ENCODE measurements at regions not wholly inside any gene's neighbourhood (a gene's known extent, or its start where the extent isn't known, plus 50 kb on each side); places are given as distances from the start of the nearest gene placed in this dataset.
A peak's percentile ranks its signal among the peaks of the same experiment; 100 is the strongest.

DNA sequence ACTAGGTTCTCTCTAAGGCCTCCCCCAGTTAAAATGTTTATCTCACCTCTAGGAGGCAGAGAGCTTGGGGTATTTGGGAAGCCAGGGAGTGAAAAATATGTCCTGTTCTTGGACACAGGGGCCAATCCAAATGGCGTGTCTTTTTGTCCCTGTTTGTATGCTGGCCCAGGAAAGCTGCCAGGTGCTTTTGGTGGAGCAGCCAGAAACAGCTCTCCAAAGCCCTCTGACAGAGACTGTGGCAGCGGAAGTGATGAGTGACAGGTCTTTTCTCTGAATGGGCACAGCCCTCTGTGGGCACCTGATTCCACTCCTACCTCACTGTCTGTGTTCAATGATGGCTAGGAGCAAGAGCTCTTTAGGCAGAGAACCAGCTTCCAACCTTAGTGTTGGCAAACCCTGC lies 106.4 kb upstream of the KIRREL3 start:
- DNase-seq: no peak

DNA sequence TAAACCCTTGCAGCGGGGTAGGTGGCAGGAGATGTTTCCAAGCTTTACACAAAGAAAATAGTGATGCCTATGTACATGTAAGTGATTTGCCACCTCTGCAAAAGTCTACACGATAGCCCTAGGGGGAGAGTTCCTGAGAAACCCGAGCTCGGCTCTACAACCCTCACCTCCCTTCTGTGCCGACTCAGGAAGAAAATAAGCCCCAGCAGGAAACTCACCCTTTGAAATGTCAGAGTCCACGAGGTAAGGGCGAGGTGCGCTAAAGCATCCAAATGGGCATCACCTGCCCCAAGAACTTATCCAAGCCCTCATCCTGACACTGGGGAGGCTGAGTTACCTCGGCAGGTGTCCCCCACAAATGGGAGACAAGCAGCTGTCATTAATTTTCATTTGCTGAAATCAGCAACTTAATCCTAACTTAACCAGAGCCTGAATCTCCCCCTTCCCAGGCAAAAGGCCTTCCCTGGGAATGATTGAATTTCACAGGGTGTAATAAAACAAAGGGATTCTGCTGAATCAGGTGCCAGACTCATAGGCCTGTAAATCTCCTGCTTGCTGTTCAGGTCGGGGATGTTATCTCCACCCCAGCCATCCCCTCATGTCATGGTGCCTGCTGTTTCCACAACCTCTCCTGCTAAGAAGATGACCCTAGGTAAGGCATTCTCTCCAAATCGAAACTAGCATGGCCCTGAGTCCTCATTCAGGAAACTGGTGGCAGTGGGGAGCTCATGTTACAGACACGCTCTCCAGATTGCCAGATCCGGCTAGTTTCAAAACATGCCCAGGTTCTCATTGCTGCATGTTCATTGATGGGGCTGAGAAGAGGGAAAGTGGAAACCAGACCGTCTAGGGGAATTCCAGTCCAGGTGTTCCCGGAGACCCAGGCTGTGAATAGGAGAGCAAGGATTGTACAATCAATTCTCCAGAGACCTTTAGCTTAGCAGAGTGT lies 105.3 kb upstream of the KIRREL3 start:
- DNase-seq: no peak

DNA sequence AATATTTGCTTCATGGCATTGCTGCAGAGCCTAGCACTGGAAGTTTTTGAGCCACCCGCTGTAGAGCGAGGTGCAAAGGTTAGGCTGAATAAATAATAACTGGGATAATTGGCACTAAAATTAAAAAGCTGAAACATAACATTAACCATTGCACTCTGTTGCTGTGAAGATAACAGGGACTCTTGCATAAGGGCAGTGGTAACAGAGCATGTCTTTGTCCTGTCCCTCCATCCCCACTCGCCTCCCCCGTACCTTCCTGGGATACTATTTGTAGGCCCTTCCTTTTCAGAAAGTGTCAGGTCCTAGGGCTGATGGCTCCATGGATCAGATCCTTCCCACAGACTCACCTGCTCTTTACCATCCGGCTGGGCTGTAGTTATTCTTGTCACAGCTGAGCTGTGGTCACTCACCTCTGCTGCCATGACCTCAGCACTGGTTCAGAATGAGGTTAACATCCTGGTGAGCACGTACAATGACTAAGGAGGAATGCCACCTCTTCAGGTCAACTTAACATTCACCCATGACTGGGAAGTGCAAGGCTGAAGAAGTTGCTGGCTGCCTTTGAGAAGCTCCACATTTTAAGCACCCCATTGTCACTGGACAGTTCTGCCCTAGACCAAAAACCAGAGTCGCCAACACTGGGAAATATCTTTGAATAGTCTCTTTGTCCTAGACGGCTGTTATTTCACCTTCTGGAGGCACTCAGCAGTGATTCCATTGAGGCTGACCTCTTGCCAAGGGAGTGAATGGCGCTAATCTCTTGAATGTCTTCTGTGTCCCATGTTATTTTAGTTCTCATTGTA lies 103.2 kb upstream of the KIRREL3 start:
- DNase-seq: no peak

DNA sequence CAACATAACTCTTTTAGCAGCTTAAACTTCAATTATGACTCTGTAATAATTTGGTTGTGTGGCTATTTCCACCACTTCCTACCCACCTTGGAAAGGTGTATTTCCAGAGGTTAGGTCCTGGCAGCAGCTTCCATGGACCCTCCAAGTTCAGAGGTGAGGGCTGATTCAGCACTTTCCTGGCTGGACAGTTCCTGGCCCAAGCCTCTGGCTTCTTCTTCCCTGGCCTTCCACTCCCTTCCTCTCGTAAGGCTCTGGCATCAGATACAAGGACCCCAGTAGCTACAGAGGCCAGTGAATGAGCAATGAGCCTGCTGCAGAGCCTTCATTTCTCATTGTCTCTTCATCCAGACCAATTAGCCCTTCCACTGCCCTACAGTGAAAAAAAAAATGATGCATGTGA lies 98.1 kb upstream of the KIRREL3 start:
- no peak for DNase-seq

DNA sequence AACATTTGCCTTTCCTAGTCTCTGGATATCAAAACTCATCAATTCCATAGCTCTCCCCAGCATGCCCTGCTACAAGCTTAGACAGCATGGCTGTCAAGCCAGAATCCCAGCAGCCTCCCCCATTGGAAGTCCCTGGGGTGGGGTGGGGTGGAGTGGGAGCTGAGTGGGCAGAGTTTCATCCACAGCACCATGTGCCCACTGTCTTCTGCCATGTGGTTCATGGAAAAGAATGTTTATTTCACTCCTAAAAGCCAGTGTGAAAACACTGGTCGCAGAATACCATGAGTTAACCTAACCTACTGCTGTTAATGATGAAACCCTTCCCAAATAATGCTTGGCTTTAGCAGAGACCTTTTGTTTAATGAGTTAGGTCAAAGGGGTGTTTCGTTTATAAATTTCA lies 80.2 kb upstream of the KIRREL3 start:
- DNase-seq: no peak

DNA sequence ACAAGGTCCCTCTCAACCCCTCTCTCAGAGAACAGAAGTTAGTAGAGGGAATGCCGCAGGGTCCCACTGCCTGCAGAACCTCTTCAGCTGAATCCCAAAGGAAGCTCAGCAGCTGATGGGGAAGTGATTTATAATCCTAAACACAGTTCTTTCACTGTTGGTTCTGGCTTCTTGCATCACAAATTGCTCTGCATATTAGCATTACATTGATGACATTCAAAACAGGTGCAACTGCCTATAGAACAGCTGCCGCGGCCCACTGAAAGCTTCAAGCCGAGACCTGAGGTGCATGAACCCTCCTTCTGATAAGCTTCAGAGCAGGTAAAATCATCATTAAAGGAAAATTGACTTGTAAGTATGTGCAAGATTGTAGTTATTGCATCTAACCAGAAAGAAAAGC lies 75.2 kb upstream of the KIRREL3 start:
- DNase-seq: no peak

DNA sequence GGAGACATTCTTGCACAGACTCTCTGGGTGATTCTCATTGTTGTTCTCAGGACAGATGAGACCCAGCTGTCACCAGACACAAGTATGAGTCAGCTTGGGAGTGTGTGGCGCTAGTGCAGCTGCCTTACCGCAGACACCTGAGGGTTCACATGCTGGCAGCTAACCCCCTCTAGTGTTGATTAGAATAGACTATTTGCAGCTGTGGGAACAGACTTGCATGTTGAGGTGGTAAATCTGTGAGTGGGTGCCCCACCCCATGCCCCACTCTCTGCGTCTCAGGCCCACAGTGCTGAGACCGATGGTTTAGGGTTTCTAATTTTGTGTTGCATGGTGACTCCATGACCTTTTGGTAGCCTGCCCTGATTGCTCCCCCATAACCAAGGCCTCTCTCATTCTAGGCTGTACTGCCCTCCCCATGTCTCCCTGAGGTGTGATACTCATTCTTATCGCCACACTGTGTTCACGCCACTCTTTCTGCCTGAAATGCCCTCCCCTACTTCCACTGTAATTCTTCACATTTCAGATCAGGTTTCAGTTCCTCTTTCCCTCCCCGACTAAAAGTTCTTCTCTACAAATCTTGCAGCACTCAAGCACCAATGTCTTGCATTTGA lies 73.7 kb upstream of the KIRREL3 start:
- DNase-seq: peak; percentile 5

DNA sequence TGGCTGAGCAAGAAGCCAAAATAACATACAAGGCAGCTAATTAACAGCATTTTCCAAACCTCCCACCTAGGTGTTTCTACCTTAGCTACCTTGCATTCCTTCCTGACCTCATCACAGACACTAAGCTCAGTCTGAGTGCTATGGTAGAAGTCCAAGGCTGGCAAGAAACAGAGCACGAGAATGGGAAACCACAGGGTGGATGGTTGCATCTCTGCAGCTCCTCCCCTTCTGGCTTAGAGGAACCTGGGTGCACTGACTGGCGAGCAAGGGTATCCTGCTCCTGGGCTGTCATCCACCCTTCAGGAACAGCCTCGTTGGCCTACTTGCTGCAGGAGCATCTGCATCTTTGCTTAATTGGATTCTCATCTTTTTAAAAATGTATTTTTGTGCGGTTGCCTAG lies 73.1 kb upstream of the KIRREL3 start:
- DNase-seq: no peak

DNA sequence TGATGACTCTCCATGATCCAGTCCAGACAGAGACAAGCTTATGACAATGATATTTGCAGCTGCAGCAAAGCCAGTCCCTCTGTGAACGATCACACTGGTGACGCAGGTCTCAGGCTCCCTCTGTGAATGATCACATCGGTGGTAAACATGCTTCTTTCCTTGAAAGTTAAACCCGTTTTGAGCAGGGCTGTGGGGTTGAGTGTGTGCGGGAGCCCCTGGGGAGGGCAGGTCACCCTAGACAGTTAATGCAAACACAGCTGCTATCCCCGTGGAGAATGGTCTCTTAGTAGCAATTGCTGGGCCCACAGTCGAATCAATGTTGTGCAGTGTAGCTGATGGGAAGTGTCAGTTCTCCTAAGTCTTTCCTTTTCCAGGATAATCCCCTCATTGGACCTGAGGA lies 71.0 kb upstream of the KIRREL3 start:
- no peak for DNase-seq

DNA sequence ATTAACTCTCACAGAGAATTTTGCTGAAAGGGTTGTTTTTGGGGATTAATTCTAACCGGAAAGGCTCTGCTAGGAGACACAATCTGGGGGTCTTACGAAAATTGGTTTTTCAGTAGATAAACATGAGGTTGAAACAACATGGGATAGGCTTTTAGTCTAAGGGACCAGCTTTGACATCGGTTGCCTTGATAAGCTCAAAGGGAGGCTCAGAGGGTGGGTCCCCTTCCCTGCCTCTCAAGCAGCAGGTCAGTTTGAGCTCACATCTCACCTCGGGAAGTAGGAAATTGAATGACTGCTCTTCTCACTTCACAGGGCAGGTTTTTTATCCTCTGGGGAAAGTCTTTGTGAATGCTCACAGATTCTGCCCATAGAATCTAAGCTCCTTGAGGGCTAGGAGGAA lies 70.2 kb upstream of the KIRREL3 start:
- DNase-seq: no peak

DNA sequence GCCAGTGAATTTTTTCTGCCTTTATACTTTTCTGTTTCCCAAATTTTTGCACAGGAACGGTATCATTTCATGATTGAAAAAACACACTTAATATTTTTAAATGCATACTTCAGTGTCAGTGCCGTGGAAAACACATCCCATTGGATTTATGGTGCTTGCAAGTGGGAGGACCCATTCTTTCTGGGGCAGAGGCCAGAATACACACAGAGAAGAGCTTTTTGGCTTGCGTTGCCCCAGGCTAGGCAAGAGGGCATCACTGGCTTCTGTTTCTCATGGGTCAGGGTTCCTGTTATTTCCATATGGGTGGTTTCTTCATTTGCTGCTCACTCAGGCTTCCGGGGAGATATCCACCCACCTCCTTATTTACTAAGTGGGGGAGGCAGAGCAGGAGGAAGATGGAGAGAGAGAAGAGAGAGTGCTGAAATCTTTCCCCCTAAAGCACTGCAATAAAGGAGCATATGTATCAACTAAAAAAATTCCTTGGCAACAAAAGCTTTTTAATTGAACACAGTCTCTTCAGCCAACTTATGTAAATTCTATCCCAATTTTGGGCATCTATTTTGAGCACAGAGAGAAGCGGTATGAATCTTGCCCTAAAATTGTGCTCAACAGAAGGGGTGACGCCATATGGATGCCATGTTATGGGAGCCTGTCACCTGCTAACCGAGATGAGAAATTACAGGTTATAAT lies 66.0 kb upstream of the KIRREL3 start:
- DNase-seq: no peak

DNA sequence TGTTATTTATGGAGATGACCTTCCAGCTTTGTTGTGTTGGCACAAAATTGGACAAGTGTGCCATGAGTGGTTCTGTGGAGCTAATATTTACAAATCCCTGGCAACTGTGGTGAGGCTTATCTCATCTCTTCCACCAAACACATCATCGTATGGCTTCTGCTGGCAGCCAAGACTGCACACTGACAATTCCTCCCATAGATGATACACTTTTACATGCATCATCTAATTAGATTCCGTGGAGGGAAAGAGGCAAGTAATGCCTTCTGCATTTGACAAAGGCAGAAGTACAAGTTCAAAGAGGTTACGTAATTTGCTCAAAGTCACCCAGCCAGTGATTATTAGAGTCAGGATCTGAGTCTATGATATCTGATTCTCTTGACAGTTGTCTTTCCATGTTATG lies 62.7 kb upstream of the KIRREL3 start:
- no peak for DNase-seq

DNA sequence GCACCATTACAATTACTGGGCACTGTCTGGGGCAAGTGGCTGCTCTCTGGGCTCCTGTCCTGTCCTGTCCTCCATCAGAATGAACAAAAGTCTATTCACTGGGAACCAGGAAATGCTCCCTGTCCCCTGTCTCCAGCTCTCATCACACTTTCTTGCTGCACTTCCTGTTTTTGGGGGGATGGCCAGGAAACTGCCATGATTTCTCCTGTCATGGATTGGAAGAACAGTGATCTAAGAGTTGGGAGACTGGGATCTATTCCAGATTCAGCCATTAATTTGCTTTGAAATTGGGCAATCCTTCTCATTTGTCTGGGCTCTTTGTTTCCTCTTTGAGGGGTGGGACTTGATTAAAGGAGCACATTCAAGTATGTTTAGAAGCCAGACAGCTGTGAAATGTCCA lies 61.4 kb upstream of the KIRREL3 start:
- no peak for DNase-seq

DNA sequence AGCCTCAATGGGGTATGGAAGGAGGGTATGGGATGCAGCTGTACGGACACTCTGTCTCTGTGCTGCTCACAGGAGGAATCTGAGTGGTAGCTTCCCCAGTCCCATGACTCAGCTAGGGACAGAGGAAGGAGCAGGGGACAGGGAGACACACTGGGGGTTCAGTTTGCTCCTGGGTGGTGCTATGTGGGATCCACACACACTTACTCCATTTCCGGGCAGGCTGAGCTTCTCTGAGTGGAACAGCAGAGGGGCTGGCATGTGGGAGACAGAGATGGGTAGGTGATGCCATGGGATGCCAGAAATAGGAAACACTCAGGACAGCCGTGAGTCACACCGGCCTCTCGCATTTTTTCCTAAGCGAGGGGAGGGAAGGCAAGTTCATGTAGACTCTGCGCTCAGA lies 59.2 kb upstream of the KIRREL3 start:
- no peak for DNase-seq

DNA sequence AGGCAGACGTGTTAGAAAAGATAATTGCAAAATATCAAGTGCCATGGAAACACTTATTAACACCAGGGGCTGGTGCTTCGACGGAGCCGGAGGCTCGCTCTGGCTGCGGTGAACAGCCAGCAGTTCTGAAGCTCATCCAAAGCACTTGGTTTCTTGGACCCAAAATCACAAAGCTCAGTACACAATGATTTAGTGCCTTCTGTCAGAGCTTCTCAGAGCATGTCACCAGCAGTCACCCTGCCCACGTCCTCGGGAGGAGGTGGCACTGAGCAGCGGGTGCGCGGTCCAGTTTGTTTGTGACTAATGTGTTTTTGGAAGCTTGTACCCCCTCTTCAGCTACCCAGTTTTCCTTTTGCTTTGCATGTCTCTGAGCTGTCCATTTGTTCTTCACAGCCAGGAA lies 58.7 kb upstream of the KIRREL3 start:
- DNase-seq: no peak

DNA sequence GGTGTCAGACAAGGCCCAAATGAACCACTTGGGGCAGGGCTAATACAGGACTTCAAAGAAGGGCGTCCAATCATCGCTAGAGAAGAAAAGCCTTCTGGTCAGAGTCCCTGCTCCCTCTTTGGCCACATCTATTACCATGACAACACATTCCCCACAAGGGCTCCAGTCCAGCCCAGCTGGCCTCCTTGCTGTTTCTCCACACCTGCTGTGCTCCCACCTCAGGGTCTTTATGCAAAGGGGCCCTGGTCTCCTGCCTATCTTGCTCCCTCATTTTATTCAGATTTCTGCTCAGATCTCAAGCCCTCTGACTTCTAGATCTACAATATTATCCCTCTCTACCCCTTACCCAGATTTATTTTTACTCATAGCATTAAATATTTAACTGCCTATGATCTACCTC lies 58.0 kb upstream of the KIRREL3 start:
- DNase-seq: no peak

DNA sequence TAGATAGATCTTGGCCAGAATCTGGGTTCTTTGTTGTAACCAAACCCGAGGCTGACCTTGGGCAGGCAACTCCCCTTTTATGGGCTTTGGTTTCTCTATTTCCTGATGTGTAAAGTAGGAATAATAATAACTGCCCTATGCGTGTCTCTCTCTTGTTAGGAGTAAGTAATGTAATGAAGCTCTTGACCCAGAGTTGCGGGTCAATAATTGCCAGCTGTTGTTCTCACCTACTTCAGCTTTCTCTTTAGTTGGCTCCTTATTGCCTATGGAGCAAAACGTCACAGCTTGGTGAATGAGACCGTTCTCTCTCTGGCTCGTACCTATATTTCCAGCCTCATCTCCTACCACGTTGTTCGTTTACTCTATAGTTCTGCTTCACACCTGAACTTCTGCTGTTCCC lies 56.6 kb upstream of the KIRREL3 start:
- DNase-seq: no peak

DNA sequence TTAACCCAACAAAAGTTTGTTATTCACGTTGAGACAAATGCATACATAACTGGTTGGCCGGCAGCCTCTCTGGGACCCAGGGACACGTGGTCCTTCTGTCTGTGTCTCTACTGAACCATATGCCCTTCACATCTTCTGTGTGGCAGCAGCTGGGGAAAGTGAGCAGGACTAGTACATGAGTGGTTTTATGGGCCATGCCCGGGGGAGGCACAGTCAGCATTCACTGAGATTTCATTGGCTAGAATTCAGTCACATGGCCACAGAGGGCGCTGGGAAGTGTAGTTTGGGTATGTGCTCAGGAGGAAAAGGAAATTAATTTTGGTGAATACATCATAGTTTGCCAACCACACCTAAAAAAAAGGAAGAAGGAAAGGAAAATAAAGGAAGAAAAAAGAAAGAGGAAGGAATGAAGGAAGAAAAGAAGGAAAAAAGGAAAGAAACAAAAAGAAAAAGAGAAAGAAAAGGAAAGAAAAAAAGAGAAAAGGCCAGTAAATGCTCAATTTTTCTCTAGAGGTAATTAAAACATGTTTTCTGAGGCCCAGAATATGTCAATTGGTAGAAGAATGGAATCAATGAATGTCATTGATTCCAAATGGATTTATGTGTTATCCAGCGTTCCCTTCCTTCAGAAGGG lies 55.9 kb upstream of the KIRREL3 start:
- no peak for DNase-seq

DNA sequence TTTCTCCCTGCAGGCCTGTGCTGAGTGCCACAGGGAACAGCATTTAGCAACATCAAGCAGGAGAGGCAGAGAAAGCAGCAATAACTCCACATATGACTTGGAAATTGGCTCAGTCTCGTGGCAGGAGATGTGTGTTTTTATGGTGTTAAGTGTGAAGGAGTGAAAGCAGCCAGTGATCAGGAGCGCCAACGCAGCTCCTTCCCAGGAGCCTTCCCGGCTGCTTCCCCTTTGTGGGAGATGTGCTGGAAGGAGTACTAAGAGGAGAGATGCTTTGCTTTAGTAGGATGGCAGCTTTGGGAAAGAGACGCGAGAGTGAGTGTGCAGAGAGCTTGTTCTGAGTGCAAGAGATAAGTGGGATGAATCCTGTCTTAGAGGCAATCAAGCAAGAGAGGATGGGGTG lies 54.7 kb upstream of the KIRREL3 start:
- no peak for DNase-seq

DNA sequence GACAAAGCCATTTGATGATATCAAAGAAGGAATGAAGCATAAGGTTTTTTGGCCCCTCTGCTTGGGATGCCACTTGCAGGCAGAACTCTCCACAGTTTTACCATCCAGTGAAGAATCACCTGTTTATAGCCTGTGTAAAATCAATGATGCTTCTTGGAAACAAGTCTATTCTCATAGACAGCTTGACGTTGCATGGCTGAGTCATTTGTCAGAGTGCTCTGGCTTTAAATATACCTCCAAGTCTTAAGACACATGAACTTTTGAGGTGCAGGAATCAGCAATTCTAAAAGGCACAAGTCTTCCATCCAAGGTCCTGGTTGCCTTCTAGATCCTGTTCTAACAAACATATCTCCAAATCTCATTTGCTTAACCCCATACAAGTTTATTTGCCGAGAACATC lies 53.6 kb upstream of the KIRREL3 start:
- DNase-seq: no peak

DNA sequence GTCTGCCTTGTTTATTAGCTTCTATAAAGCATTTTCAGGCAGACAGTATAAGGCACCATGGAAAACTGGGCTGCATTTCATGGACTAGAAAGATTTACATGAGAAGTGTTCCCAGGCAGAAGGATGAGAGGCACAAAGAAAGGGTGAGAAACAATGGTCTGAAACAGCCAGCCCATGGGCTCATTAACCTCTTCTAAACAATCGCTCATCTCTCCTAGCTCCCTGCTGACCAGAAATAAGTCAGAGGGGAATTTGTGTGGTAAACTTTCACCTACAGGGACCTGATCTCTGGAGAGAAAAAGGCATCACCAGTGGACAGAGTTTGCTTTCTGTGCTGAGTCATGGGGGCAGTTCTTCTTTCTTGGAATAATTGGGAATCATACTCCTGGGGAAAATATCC lies 51.8 kb upstream of the KIRREL3 start:
- no peak for DNase-seq

Measured in suppressor macrophage treated with lipopolysaccharide for 4 hours (primary cell).